Inflammatory macrophage treated with lipopolysaccharide for 4 hours (primary cell): ENCODE measurements at regions not wholly inside any gene's neighbourhood (a gene's known extent, or its start where the extent isn't known, plus 50 kb on each side); places are given as distances from the start of the nearest gene placed in this dataset.
A peak's percentile ranks its signal among the peaks of the same experiment; 100 is the strongest.

Experiments used
- DNase-seq: peaks from one replicate; pipeline ENCODE4 v3.0.0-alpha.2; 2020

DNA sequence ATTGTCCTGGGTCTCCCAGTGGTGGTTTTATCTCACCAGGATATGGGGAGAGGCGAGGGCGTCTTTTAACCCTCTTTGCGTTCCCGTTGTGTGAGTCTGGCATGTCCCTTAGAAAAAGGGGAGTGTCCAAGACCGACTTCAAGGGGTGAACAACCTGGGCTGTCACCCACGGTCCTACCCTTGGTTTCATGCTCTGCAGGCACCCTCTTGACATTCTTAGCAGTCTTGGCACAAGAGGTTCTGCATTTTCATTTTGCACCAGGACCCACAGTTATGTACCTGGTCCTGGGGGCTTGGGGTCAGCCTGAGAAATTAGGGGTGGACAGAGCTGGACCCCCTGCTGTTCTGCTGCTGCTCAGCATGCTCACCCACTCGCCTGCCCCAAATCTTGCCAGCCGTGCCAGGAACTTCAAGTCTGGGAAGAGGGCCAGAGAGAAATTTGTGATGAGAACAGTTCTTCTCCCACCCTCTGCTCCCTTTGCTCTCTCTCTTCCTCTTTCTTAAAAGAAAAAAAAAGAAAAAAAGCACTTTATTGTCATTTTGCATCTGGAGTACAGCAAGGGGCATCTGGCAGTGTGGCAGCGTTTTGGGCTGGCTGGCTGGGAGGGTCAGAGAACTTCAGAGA lies 471.2 kb downstream of the MIAT start:
- DNase-seq = peak; percentile 15

GRCh38 chr22:27129266-27129665 lies 471.9 kb downstream of the MIAT start:
- peak; percentile 89 for DNase-seq

- peak; percentile 34 for DNase-seq
Measured at GRCh38 chr22:27130906-27131305, 473.5 kb downstream of the MIAT start.

- no peak for DNase-seq
Measured at GRCh38 chr22:27131346-27131745, 474.0 kb downstream of the MIAT start.

GRCh38 chr22:27132400-27132799 lies 475.0 kb downstream of the MIAT start:
- no peak for DNase-seq

- peak; percentile 61 for DNase-seq
Measured at GRCh38 chr22:27133019-27133431, 475.6 kb downstream of the MIAT start.

DNA sequence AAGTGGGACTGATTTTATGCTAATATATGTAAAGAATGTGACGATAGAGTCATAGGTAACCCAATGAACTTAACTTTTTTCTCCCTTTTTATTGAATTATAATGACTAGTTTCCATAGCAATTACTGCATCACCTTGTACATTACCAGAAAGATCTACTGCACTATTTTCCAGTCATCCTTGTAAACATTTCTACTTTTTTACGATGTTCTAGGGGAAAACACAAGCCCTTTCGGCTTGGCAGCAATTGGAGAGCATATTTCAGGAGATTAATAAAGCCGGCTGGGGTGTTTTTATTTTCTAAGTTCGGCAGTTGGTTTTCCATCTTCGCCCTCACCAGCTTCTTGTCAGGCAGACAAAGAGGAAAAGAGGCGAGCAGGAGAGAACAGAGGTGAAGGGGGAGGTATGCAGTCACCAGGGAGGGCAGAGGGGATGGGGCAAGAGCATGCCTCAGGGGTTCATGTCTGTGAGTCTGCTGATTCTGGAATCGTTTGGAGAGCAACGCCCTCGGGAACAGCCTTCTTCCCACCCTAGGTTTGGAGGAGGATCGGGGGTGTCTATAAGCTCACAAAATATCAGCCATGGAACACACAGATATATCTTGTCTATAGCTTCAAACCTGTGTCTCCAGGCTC lies 476.4 kb downstream of the MIAT start:
- DNase-seq = no peak

- DNase-seq = peak; percentile 90
Measured at GRCh38 chr22:27134315-27134701, 476.9 kb downstream of the MIAT start.

DNA sequence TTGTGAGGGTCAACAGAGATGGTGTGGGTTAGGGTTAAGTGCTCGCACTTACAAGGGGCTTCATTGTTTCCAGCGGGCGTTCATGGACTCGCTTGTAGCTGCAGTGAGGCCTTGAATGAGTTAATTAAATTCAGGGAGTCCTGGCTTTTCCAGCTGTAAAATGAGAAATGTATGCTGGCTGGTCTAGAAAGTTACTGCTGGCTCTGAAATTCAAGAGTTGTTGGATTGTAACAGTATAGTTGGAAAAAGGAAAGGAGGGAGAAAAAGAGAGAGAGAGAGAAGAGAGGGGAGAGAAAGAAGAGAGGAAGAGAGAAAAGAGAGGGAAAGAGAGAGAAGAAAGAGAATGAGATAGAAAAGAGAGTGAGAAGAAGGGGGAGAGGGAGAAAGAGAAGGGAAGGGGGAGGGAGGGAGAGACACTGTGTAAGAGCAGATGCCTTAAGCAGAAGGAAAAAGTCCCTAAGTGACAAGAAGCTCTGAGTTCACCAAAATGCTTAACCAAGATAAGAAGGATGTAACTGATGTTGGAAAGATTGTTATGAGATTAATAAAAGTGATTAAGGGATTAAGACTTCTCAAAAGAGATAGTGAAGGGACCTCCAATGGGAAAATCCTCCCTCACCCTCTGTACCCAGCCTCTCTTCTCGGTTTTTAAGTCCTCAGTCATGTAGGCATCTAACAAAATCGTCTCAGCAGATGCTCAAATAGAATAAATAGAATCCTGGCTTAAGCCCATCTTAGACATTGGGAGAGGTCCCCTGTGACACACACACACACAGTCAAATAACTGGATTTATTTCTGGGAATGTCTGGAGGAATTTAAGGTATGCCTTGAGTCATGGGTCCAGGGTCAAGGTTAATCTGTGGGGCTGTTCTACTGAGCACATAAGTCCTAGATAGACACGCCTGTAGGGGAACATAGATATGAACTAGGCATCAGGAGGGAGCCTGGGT lies 477.9 kb downstream of the MIAT start:
- DNase-seq = no peak

- DNase-seq = no peak
Measured at GRCh38 chr22:27136596-27136995, 479.2 kb downstream of the MIAT start.

- DNase-seq = no peak
Measured at GRCh38 chr22:27137871-27138337, 480.5 kb downstream of the MIAT start.

- DNase-seq = no peak
Measured at GRCh38 chr22:27138471-27138870, 481.1 kb downstream of the MIAT start.

DNA sequence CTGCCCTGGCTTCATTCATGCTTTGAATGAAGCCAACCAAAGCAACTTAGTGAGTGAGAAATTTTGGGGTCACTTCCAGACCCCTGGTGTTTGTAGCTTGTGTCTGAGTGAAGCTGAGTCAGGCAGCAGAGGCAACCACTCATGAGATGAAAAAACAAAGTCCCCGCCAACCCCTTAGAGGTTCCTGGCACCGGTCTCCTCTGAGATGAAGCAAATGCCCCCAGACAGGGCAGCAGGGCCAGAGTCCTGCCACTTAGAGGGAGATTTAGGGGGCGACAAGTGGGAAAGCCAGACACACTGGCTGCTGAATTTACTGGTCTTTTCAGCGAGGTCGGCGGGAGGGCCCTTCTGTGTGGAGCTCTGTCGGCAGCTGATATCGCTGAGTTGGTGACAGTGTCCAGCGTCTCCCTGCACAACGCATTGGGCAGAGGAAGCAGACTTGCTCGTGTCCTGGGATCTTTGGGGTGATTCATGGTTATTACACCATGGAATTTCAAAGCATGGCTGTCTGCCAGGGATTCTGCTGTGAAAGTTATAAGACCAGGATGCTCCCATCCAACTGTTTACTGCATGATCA lies 482.6 kb downstream of the MIAT start:
- no peak for DNase-seq

DNA sequence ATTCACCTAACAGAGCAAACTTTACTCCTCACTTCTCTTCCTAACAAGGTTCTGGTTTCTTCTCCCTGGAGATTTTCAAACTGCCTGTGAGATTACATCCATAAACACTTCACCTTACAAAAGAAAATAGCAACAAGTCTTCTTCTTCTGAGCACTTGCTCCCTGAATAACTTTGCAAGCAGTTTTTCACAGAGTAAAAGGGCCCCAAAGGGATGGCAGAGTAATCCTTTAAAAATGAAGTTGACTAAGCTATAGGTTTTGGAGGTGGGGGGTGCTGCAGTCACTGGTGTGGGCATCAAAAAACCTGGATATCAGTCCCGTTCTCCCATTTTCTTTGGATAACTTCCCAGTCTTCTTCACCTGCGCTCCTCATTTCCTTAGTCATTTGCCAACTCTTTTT lies 484.9 kb downstream of the MIAT start:
- no peak for DNase-seq

DNA sequence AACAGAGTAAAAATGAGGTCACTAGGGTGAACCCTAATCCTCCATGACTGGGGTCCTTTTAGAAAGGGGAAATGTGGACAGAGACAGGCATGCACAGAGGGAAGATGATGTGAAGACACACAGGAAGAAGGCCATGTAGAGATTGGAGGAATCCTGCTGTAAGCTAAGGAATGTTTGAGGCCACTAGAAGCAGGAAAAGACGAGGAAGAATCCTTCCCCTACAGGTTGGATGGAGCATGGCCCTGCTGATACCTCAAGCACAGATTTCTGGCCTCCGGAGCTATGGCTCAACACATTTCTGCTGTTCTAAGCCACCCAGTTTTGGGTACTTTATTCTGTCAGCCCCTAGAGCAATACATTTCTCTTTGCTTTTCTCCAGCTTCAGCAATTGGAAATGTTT lies 486.9 kb downstream of the MIAT start:
- DNase-seq = no peak

DNA sequence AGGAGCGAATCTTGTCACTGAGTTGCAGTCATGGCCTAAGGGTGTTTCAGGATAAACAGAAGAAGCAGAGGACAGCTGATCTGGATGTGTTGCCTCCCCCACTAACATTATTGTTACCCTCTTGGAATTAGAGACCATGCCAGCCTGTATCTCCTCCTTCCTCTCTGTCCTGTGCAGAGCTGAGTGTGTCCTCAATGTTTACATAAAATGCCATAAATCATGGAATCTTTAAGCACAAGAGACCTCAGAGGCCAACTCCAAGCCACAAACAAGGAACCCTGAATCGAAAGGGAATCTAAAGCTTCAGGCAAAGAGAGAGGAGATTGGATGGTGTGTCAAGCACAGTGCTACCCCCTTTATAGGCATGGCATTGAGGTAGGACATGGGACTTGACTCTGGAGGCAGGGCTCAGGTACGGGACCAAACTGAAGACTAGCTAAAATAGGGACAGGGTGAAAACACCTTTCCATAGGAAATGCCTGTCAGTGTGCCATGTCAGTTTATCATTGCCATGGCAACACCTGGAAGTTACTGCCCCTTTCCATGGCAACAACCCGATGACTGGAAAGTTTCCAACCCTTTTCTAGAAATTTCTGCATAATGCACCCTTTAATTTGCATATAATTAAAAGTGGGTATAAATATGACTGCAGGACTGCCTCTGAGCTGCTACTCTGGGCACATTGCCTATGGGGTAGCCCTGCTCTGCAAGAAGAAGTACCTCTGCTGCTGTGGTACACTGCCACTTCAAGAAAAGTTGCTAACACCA lies 489.7 kb downstream of the MIAT start:
- no peak for DNase-seq

DNA sequence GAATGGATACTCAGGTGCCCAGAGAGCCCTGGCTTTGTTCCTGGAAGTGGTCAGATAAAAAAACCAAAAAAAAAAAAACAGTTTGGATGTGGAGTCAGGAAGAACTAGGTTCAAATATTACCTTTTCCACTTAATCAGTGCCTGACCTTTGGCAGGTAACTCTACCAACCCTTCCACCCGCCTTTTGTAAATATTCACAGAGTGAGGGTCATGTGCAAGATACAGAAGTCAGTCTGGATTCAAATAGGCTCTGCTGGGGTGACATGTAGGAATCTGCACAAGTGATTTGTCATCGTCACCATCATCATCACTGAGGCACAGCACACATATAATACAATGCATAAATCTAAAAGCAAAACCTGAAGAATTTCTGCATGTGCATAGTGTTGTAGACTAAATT lies 490.7 kb downstream of the MIAT start:
- no peak for DNase-seq

- no peak for DNase-seq
Measured at GRCh38 chr22:27148886-27149470, 491.6 kb downstream of the MIAT start.

- DNase-seq = no peak
Measured at GRCh38 chr22:27149921-27150543, 492.6 kb downstream of the MIAT start.

GRCh38 chr22:27150544-27150941 lies 493.2 kb downstream of the MIAT start:
- DNase-seq = peak; percentile 50

- DNase-seq = no peak
Measured at GRCh38 chr22:27151407-27151806, 494.0 kb downstream of the MIAT start.

DNA sequence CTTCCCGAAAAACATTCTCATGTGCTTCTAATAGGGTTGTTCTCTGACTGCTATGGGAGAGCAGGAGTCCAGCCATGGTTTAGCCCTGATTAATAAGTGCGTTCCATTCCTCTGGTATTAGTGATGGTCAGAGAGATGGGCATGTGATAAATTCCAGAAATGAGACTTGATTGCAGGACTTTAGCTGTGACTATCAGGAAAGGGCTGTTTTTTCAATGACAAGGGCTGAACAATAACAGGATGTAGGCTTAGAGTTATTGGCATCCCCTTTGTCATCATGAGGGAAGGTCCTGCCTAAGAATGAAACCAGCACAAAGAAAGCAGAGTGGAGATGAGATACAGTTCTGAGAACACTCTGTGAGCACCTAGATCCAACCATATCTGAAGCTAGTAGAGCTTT lies 494.6 kb downstream of the MIAT start:
- DNase-seq = no peak
